GM18873 (cell line): ENCODE measurements at regions not wholly inside any gene's neighbourhood (a gene's known extent, or its start where the extent isn't known, plus 50 kb on each side); places are given as distances from the start of the nearest gene placed in this dataset.

Experiments used
- ATAC-seq: cut with Tn5 transposase; IDR thresholded peaks from one replicate; pipeline ENCODE4 v1.9.1; 2021; ENCODE audit warnings: mild to moderate bottlenecking, moderate library complexity, moderate number of reproducible peaks; ENCODE audit not compliant: unreplicated experiment, low FRiP score

DNA sequence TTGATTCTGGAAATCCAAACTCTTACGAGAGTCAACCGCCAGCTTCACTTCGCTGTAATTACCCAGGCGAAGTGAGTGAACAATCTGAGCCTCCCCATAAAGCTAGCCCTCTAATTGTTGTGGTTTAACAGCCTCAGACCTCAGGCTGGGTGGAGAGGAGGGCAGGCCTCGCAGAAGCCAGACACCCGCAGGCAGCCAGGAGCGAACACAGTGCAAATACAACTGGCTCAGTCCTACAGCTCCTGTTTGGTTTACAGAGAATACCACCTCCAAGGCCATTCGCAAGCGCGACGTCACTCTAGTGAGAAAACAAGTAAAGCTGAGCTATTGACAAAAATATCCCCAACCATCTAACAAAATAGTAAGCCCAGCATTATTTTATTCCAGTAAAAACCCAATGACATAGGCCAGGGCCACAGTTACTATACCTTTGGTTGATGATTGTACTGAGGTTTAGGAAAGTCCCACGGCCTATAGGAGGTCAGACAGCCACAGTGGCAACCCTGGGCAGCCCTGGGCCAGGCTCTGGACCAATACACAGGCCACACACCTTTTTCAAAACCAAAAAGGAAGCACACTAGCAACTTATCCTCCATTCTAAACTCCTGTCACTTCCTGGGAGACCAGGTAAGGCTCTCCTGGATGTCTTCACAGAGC, 163.3 kb downstream of the ETS2 start:
- ATAC-seq: no peak

DNA sequence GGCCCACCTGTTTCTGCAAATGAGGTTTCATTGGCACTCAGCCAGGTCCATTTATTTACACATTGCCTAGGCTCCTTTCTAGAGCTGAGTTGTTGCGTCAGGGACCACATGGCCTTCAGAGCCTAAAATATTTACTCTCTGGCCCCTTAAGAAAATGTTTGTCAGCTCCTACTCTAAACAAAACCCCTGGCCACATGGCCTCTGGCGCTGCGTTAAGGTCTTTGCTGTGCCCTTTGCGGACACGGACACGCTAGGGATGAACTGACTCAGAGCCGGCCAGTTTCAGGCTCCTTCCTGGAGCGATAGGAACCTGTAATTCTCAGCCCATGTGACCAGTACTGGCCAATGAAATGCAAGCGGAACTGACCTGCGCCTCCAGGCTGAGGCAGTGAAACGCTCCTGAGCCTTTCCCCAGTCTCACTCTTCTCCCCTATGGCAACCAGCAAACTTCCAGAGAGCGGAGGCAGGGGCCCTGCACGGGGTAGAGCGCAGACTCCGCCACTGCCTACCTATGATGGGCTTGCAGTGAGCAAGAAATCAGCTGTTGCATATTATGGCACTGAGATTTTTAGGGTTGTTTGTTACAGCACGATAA, 160.3 kb downstream of the ETS2 start:
- ATAC-seq: no peak

GRCh38 chr21:38965241-38965640, 159.5 kb downstream of the ETS2 start:
- no peak for ATAC-seq

GRCh38 chr21:38963006-38963405, 157.3 kb downstream of the ETS2 start:
- ATAC-seq: no peak

DNA sequence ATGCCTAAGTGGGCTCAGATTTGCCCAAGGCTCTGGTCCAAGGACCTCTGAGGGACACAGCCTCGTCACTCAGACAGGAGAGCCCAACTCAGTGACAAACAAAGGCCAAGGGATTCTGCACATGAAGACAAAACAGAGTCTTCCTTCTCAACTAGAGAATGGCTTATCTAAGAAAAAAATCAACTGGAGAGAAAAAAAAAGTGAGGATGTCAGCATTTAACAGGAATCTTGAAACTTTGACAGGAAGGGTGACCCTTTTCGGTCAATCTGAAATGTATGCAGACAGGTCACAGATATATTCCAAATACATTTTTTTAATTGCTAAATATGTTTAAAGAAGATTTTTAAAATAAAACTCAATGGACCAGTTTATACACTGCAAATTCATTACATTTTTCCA, 154.5 kb downstream of the ETS2 start:
- no peak for ATAC-seq

DNA sequence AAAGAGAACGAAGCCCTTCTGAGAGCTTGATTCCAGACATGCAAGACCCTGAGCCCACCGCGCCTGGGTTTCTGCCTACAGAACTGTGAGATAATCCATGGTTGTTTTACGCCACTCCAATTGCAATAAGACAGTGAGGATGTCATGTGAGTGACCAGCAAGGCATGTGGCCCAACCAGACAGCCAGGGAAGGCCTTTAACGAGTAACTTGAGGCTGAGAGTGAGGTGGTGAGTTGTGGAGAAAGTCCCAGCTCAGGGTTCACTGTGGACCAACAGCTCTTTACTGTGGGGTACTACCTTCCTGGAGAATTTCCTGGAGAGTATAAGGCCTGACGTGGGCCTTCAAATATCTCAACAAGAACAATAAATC, 153.9 kb downstream of the ETS2 start:
- ATAC-seq: no peak

GRCh38 chr21:38958940-38959691, 153.4 kb downstream of the ETS2 start:
- no peak for ATAC-seq

- no peak for ATAC-seq
Observed at GRCh38 chr21:38958323-38958705, 152.6 kb downstream of the ETS2 start.

- no peak for ATAC-seq
Observed at GRCh38 chr21:38957575-38958322, 152.0 kb downstream of the ETS2 start.

DNA sequence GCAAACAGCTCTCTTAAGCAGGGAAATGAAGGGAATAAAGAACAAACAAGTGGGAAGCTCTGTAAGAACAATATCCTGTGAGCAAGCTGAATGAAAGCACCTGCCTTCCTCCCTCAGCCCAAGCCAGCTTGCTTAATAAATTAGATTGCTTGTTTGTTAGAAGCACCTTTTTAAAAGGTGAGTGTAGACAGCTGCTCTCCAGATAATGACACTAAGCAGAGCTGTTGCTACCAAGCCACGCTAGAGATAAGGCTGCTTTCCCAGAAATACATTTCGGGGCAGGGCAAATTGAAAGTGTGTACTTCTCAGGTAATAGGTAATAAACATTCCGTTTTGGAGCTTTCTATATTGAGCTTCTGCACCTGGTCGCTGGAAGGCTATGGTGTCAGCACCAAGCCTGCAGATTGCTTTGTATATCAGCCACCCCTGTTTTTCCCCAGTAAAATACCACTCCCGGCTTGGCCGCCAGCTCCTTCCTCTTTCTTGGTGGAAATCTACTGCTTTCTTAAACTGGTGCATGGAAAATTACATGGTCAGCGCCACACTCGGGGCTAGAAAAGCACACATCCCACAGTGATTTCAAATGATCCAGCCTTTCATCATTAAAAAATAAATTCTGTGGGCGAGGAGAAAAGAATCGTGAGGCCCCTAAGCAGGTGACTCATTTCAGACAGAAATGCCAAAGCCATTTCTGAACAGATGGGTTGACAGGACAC, 151.3 kb downstream of the ETS2 start:
- no peak for ATAC-seq

GRCh38 chr21:38956521-38956855, 150.8 kb downstream of the ETS2 start:
- ATAC-seq: no peak

- no peak for ATAC-seq
Observed at GRCh38 chr21:38956007-38956406, 150.3 kb downstream of the ETS2 start.

- no peak for ATAC-seq
Observed at GRCh38 chr21:38955495-38955894, 149.8 kb downstream of the ETS2 start.

DNA sequence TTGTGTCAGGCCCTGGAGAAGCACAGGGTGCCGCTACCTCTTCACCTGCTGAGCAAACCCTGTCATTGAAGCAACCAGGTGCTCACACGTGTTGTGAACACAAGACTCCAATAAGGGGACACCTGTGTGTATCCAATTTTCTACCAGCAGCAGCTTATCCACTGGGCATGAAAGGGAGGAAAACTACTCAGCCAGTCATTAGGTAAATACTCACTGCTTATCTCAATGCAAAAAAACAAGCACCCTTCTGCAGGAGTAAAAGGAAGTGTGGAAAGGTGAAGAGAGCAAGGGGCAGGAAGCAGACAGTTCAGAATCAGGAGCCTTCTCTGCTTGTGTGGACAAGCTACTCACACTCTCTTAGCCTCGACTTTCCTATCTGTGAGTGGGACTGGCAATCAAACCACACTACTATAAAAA, 148.9 kb downstream of the ETS2 start:
- ATAC-seq: no peak

DNA sequence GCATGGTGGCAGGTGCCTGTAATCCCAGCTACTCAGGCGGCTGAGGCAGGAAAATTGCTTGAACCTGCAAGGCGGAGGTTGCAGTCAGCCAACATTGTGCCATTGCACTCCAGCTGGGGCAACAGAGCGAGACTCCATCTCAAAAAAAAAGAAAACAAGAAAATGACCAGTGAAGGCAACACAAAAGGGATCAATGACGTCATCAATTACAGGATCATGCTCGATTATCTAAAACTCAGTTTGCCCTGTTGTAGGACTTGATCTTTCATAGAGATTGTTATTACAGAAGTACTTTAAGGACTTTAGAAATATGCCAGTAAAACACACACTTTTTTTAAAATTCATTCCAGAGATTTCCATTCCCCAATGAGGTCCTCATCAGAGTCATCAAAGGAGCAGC, 147.8 kb downstream of the ETS2 start:
- no peak for ATAC-seq

DNA sequence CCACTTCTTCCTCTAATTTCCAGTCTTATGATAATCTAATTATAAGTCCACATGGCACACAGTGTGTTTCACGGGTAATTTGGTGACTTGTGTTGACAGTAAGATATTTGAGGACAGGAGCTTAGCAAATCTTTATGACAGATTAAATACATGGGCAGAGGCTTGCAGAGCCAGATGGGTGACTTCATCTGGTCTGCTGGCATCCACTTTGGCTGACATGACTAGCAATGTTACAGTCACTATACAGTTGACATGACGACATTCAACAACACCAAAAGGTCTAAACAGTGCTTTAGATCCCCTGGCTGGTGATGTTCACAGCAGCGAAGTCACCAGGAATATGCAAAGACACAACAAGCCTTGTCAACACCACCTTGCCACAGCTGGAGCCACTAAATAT, 147.2 kb downstream of the ETS2 start:
- ATAC-seq: no peak

DNA sequence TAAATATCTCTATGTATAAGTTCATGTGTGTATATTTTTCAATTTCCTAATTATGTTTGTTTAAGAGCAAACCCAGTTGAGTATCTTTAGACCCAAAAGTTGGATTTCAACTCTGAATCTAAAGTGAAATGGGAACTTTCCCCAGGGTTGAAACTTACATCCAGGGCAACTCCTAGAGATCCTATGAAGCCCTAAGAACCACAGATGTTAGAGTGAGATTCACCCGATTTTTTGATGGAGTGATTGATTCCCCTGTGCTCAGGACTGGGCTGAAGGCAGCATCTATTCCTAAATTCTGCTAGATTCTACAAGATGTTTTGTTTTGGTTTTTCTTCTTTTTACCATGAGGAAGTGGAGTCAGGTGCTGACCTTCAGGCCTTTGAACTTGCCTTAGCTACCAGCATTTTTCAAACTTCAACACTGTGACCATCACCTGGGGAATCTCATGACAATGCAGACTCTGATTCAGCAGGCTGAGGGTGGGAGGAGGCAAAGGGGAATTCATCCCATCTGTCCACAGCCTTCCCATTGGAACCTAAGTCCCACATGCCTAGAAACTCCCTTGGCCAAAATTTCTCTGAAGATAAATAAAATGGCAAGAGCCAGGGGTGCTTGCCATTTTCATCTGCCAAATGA, 145.5 kb downstream of the ETS2 start:
- no peak for ATAC-seq

GRCh38 chr21:38950435-38951094, 144.8 kb downstream of the ETS2 start:
- no peak for ATAC-seq

GRCh38 chr21:38949070-38949380, 143.3 kb downstream of the ETS2 start:
- no peak for ATAC-seq
